ENCODE measurements at regions not wholly inside any gene's neighbourhood (a gene's known extent, or its start where the extent isn't known, plus 50 kb on each side); places are given as distances from the start of the nearest gene placed in this dataset.
"Not testable (repeated sequence)": the region's sequence is repeated elsewhere in the genome, so short reads cannot be mapped to it uniquely, and the experiment has no call there.

DNA sequence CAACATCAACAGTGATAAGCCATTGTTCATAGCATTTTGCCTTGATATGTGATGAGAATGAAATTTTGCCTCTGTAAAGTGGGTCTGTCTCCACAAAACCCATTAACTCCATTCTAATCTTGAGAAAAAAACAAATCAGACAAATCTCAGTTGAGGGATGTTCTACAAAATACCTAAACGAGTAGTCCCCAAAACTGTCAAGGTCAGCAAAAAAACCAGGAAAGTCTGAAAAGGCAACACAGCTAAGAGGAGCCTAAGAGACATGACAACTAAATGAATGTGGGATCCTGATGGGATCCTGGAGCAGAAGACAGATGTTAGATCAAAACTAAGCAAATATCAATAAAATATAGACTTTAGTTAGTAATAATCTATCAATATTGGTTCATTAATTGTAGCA is 431.6 kb upstream of the SPTLC3 start:
- ATAC-seq (ENCODE audit: poor library complexity) (no peak), DNase-seq (no peak)
- intact Hi-C loops (cut with DNase I) = no loop called here

DNA sequence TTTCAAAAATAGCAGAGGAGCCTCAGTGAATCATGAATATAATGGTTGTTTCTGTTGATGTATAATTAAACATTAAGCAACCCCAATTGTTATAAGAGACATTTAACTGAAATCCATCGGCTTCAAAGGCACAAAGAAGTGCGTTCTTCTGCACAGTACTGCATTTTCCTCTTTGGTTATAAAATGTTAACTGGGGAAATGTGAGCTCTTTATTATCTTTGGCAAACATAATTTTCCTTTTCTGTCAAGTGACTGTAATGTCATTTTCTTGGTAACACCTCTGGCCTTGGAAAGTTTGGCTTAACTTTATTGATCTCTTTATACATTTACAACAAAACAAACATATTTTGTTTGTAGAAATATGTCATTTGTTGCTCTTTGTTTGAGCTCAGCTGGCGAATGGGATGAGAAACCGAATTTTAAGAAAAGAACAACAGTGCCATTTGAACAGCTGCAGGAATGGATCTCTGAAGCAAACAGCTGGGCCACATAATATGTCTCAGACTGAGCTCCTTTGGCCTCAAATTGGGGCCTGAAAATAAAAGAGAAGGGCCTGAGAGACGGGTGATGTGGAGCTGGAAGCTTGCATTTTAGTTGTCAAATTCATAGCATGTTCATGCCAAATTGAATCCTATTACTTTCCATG is 427.0 kb upstream of the SPTLC3 start:
- ATAC-seq (ENCODE audit: poor library complexity) = peak; percentile 91
- DNase-seq = no peak
- intact Hi-C loops (cut with DNase I) = no loop called here

DNA sequence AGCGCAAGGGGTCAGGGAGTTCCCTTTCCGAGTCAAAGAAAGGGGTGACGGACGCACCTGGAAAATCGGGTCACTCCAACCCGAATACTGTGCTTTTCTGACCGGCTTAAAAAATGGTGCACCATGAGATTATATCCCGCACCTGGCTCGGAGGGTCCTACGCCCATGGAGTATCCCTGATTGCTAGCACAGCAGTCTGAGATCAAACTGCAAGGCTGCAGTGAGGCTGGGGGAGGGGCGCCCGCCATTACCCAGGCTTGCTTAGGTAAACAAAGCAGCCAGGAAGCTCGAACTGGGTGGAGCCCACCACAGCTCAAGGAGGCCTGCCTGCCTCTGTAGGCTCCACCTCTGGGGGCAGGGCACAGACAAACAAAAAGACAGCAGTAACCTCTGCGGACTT is 426.1 kb upstream of the SPTLC3 start:
- DNase-seq; ATAC-seq (ENCODE audit: poor library complexity); intact Hi-C loops (cut with DNase I): not testable (repeated sequence)

DNA sequence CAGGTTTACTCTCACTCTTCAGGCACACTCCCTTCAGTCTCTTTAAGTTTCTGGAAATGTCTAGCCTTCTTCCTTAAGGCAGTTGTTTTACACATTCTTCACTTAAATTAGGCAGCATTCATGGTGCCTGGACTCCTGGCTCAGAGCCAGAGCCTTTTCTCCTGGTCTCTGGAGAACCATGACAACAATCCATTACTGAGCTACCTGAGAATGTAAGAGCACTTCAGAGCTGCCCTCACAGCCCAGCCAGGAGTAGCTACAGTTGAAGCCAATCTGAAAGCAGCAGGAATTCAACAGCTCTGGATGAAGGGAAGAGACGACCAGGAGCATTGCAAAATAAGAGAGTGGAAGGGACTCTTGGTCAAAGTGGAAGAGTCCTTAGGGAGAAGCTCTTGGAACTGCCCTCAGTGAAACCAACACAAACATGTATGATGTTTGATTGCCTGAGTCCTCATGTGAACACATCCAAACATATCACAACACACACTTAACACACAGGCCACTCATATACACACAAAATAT is 416.8 kb upstream of the SPTLC3 start:
- ATAC-seq (ENCODE audit: poor library complexity) = peak; percentile 66
- DNase-seq = no peak
- intact Hi-C loops (cut with DNase I) = no loop called here

DNA sequence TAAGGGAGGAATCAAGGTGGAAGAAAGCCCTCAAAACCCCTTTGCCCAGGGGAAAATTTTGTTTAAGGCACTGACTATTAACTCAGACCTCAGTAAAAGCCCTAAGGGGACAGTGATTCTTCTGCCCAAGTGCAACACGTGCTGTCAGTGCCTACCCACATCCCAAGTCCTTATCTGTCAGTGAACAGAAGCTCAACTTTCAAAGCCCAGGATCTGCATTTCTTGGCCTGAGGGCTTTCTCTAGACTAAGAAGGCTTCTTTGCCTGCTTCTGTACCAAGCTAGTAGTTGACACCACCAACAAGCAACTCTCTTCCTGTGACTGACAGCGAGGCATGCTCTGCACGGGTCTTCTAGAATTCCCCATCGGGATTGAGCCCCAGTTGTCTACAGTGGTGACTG is 416.0 kb upstream of the SPTLC3 start:
- ATAC-seq (ENCODE audit: poor library complexity) = no peak
- intact Hi-C loops (cut with DNase I) = no loop called here
- no peak for DNase-seq

DNA sequence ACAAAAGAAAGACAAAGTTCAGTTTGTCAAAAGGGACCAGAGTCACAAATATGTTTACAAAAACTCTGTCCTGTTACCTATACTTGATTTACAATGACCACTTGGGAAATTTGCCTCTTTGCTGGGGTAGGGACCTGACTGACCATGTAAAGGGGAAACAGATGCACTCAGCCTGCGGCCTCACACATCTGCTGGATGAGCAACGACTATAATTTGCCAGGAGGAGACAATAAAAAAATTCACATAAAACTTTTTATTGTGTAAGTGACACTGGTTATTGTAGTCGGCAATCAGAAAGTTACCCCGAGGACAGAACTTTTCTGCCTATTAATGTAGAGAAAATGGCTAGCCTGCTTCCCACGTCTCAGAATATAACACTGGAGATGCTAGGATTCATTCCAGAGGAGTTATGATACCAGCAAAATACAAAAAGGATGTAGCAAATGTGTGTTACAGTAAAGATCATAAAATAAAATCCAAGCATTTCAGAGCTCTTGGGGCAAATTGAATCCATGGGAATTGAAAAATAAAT is 415.4 kb upstream of the SPTLC3 start:
- DNase-seq = no peak
- no peak for ATAC-seq (ENCODE audit: poor library complexity)
- intact Hi-C loops (cut with DNase I) = no loop called here

DNA sequence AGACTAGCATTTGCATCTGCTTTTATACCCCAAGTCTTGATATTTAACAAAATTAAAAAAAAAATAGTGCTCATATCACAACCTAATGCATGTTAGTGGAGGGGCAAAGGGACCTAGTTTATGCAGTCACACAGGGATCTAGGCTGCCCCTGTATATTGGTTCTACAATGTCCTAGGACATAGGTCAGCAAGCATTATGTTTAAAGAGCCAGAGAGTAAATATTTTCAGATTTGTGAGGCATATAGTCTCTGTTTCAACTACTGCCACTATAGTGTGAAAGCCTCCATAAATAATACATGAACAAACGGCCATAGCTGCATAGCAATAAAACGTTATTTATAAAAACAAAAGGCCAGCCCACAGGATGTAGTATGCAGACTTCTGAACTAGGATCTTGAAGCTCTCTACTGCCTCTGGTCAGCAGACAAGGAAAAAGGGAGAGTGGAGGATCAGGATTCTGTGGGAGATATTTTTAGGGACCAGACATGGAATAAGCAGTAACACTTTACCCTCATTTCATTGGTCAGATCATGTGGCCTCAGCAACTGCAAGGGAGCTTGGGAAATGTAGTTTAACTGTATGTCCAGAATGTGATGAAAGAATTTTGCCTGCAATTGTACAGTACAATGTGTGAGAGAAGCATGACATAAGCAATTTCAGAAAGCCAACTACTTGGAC is 414.2 kb upstream of the SPTLC3 start:
- intact Hi-C loops (cut with DNase I) = no loop called here
- ATAC-seq (ENCODE audit: poor library complexity) (no peak), DNase-seq (no peak)

DNA sequence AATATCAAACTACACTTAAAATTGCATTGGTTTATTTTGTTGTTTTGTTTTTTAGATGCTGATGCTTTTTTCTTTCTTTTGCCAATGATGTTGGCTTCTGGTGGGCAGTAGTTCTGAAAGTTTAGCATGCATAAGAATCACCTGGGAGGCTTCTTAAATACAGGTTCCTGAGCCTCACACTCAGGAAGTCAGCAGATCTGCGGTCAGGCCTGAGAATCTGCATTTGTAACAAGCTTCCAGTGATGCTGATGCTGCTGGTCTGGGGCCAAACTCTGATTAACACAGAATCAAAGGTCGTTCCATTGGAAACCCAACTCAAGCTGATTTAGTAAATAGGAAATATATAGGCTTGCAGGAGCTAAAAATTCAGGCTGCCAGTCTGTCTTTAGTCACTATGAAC is 412.9 kb upstream of the SPTLC3 start:
- ATAC-seq (ENCODE audit: poor library complexity) (no peak), DNase-seq (no peak)
- intact Hi-C loops (cut with DNase I) = no loop called here

DNA sequence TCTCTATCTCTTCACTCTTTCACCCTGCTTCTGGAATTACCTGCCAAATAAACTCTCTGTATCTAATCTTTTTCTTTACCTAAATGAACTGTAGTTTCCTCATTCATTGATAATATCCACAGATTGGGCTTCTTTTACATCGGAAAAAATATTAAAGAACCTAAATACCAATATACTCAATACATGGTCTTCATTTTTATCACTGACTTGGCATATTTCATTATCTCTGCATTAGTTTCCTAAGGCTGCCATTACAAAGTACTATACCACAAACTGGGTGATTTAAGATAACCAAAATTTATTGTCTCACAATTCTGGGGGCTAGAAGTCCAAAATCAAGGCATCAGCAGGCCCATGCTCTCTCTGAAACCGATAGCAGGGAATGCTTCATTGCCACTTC is 411.9 kb upstream of the SPTLC3 start:
- intact Hi-C loops (cut with DNase I) = no loop called here
- no peak for DNase-seq
- ATAC-seq (ENCODE audit: poor library complexity) = no peak

DNA sequence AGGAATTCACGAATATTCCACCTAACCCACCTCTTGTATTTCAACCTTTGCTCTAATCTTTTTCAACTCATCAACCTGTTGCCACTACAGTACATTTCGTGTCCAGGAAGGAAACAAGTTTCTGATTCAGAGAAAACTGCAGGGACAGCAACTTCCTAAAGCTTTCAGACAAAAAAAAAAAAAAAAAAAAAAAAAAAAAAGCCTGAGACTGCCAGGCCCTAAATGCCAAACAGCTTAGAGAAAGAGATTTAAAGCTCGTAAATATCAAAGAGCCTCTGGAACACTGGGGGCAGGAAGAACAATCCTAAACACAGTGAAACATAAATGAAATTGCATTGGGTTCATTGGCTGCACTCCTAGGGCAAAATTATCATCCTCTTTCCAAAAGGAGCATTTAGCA is 411.2 kb upstream of the SPTLC3 start:
- no peak for ATAC-seq (ENCODE audit: poor library complexity)
- DNase-seq = no peak
- intact Hi-C loops (cut with DNase I) = no loop called here

DNA sequence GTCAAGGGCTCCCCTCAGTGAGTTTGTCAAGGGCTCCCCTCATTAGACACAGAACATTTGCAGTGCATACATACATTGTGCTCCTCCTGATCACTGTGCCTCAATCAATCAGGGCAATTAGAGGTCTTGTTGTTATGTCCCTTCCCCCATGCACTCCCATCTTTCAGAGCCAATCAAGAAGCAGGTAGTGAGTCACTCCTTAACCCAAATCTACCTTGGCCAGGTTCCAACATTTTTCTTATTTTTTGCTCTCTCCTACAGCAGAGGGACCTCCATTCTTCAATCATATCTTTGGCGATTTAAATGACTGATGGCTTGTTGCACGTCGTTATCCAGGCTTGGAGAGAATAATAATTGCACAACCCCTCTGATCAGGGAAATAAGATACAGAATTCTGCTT is 409.9 kb upstream of the SPTLC3 start:
- intact Hi-C loops (cut with DNase I) = no loop called here

DNA sequence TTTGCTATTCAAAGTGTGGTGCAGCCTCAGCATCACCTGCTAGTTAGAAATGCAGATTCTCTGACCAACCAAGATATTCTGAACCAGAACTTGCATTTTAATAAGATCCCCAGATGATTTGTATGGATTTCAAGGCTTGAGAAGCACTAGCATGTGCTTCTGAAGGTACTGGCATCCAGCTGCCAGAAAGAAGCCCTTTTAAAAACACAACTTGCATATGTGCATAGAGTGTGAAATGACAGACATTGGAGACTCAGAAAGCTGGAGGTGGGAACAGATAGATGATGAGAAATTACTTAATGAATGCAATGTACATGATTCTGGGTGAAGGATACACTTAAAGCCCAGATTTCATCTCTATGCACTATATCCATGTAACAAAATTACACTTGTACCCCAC is 409.3 kb upstream of the SPTLC3 start:
- no peak for DNase-seq
- ATAC-seq (ENCODE audit: poor library complexity) = no peak
- intact Hi-C loops (cut with DNase I) = no loop called here

More for the DNA sequence above, 409.9 kb upstream of the SPTLC3 start:
- ATAC-seq (ENCODE audit: poor library complexity) (no peak), DNase-seq (no peak)

DNA sequence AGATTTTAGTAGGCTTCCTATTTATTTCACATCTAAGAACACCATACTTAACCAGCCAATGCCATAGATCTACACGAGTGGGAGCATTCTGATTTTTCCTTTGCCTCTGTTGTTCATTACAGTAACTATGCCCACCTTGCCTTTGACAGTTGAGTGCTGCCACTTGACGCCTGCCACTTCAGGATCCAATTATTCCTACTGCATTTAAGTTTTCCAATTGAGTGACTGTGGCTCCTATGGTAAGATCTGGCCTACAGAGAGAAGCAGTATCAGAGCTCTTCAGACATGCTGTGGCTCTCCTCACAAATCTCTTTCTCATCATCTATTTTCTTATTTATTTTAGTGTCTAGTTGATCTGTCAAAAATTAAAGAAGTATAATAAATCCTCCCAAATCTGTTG is 403.0 kb upstream of the SPTLC3 start:
- intact Hi-C loops (cut with DNase I) = no loop called here
- no peak for ATAC-seq (ENCODE audit: poor library complexity)
- no peak for DNase-seq

DNA sequence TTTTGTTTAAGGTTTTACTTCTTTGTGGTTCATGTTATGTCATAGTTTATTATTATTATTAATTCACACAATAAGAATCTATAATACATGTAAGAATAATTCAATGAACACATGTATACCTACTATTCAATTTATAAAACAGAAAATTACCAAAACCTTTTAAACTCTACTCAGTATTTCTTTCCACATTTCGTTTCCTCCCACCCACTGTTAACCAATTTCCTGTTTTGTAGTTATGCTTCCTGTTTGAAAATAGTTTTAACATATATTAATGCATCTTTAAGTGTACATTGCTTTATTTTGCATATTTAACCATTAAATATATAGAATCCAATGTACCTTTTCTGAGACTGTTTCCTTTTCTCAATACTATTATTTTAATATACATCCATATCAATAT is 397.9 kb upstream of the SPTLC3 start:
- intact Hi-C loops (cut with DNase I) = no loop called here
- DNase-seq (no peak), ATAC-seq (ENCODE audit: poor library complexity) (no peak)

DNA sequence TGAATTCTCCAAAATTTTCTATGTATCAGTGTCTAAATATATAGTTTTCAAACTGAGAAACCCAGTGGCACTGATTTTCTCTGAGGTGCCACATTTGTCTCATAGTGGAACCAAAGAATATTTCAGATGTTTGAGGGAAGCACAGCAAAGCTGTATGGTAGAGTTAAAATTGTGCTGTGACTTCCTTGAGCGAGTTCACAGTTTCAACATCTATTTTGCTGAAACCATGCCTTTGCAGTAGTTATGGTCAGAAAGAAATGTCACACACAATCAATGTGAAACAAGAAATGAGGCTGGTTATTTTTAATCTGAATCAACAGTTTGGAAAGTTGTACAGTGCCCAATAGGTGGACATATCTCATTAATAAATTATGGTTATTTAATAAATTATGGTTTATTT is 394.0 kb upstream of the SPTLC3 start:
- intact Hi-C loops (cut with DNase I) = no loop called here
- no peak for DNase-seq
- no peak for ATAC-seq (ENCODE audit: poor library complexity)

DNA sequence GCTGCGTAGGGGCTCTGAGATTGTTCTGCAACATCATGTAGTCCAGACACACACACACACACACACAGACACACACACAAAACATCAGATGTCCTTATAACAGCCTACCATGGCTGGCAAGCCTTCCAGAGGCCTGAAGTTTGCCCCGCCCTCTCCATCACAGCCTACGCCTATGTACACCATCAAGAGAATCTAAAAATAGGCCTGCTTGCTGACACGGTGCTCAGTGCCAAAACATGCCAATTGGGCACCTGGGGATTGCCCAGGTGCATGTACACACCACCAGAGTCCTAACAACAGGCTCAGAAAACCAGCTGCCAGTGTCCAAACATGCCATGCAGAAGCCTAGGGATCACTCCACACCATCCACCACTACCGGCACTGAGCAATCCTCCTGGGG is 391.7 kb upstream of the SPTLC3 start:
- DNase-seq = no peak
- intact Hi-C loops (cut with DNase I) = no loop called here
- ATAC-seq (ENCODE audit: poor library complexity) = no peak

DNA sequence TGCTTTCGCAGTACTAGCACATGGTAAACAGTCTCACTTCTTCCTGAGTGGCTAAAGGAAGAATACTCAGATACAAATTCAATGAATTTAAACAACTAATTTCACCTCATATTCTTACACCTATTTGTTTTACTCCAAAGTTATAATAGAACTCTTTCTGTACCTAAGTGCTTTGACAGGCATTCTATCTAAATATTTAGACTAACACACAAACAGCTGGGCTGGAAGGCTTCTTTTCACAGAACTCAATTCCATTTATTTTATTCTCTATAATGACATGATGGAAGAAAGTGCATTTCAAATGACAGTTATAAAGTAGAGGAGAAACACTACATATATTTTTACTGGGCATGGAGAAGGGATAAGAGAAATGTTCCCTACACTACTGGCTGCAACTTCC is 384.9 kb upstream of the SPTLC3 start:
- intact Hi-C loops (cut with DNase I) = no loop called here
- DNase-seq (no peak), ATAC-seq (ENCODE audit: poor library complexity) (no peak)

DNA sequence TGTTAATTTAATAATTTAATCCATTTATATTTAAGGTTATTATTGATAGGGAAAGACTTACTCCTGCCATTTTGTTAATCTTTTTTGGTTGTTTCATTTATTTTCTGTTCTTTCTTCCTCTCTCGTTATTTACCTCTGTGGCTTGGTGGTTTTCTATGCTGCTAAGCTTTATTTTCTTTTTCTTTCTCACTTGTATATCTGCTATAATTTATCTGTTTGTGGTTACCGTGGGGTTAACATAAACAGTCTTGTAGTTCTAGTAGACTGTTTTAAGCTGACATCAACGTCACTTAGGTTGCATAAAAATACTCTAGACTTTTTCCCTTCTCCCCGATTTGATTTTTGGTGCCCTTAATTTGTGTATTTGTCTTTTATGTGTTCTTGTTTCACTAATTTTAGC is 381.3 kb upstream of the SPTLC3 start:
- ATAC-seq (ENCODE audit: poor library complexity) = no peak
- intact Hi-C loops (cut with DNase I) = no loop called here
- no peak for DNase-seq

DNA sequence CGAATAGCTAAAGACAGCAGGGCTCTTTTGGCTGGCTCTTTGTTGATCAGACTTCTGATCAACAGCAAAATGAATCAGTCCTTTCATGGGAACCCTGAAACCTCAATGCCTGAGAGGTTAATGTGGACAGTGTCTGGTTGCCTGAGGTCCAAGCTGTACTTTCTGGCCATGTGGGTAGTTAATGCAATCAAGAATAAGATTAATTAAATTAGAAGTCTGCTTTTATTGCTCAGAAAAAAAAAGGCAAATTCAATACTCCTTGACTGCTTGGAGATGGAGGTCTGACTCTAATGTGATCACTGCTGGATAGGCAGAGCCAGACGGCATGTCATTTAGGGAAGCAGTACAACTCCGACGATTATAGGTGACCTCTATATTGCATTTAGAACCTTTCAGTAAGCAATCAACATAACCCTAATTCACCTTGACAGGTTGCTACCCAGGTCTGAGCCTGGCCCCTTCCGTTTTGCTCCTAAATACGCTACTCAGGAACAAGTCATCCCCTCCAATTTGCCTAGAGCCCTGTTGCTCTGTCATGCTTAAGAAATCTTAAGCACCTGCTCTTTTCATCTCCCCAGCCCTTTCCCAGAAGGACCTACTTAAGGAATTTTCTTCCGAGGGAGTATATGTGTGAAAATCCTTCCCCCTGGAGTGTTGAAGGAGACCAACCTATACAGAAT is 370.0 kb upstream of the SPTLC3 start:
- intact Hi-C loops (cut with DNase I) = no loop called here
- DNase-seq (no peak), ATAC-seq (ENCODE audit: poor library complexity) (no peak)

DNA sequence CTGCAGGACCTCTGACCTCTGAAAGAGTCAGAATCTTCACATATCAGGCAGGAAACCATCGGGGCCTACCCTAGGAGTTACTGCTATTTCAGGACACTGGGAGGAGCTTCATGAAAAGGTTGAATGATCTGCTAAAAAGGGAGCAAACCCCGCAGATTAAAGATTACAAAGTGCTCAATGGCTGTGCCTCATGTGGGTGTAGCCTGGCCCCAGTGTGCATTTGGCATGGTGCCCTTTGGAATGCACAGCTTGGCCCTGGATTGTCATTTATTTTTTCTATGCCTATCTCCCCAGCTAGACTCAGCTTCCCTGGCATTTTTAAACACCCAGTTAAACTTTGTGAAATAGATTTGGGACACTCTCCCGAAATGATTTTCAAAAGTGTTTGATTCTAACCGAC is 368.5 kb upstream of the SPTLC3 start:
- intact Hi-C loops (cut with DNase I) = no loop called here
- ATAC-seq (ENCODE audit: poor library complexity) (no peak), DNase-seq (no peak)
